Suprapubic skin (tissue), 4 donors: ENCODE measurements at regions not wholly inside any gene's neighbourhood (a gene's known extent, or its start where the extent isn't known, plus 50 kb on each side); places are given as distances from the start of the nearest gene placed in this dataset.

Source experiments
- CTCF ChIP-seq, 2 donors: fragments of 200-600 bp in 1 of 2; fragments of 450-650 bp in 1 of 2; sonication (generic) in 1 of 2; IDR thresholded peaks; one replicate each; pipeline ENCODE4 v1.5.1; 2016 to 2019; ENCODE audit warnings: antibody characterized with exemption in 2 of 2, mild to moderate bottlenecking in 1 of 2, moderate library complexity in 1 of 2
- EP300 ChIP-seq: sonication (generic); formaldehyde crosslinking; IDR thresholded peaks from one replicate; pipeline ENCODE4 v1.6.1; 2017; ENCODE audit warnings: antibody characterized with exemption
- POLR2A ChIP-seq, 2 donors: fragments of 450-650 bp; IDR thresholded peaks; one replicate each; pipeline ENCODE4 v1.6.1; 2017; ENCODE audit warnings: antibody characterized with exemption in 2 of 2, mild to moderate bottlenecking in 2 of 2, moderate library complexity in 2 of 2
- POLR2AphosphoS5 ChIP-seq, 3 donors: sonication (generic); formaldehyde crosslinking; IDR thresholded peaks; one replicate each; pipeline ENCODE4 v1.6.1; 2017; ENCODE audit warnings: antibody characterized with exemption in 3 of 3

GRCh38 chr17:77286641-77287431 lies 146.1 kb downstream of the SEC14L1 start:
- TF ChIP-seq CTCF (IDR thresholded peaks at IDR 0.05) (no peak), POLR2AphosphoS5 (IDR thresholded peaks at IDR 0.05) (peak in 2 of 3 donors; percentile 31 to 64), EP300 (no peak), POLR2A (IDR thresholded peaks at IDR 0.05) (no peak)
